SK-N-SH (cell line): ENCODE measurements at regions not wholly inside any gene's neighbourhood (a gene's known extent, or its start where the extent isn't known, plus 50 kb on each side); places are given as distances from the start of the nearest gene placed in this dataset.

Source experiments
- CTCF ChIA-PET: fragments of 300-600, 350-600 bp; formaldehyde crosslinking; extraction: SDS; loops from one replicate; lab custom pipeline; 2021; lab: Yijun Ruan, JAX
- POLR2A ChIA-PET: fragments of 350-600 bp; sonication (Branson Sonifier 250); formaldehyde crosslinking; extraction: SDS; loops from one replicate; lab custom pipeline; 2020; ENCODE audit warnings: antibody characterized with exemption, inconsistent platforms; lab: Yijun Ruan, JAX
- DNase-seq: peaks from one replicate; pipeline ENCODE4 v3.0.0; 2012
- H2AFZ ChIP-seq: fragments of 200-600 bp; sonication (generic); 2 replicates; pipeline ENCODE4 v1.8.1; 2016; ENCODE audit warnings: antibody characterized with exemption, mild to moderate bottlenecking, low read depth
- H3F3A ChIP-seq: fragments of 200-600 bp; sonication (generic); replicated peaks from 2 replicates; pipeline ENCODE3; 2016; ENCODE audit warnings: antibody characterized with exemption, mild to moderate bottlenecking; ENCODE audit not compliant: insufficient read depth
- H3K27ac ChIP-seq, 2 experiments: fragments of 200-500 bp in 1 of 2; fragments of 200-600 bp in 1 of 2; sonication (Bioruptor generic) in 1 of 2; sonication (generic), shearing (Covaris generic) in 1 of 2; 2 replicates each; pipeline versions ENCODE4 v1.5.1 to v1.6.1; 2014 to 2016; ENCODE audit warnings: low read depth in 2 of 2, inconsistent platforms in 1 of 2, low read length in 1 of 2, mild to moderate bottlenecking in 1 of 2, mixed read lengths in 1 of 2
- H3K27me3 ChIP-seq: fragments of 200-600 bp; sonication (generic), shearing (Covaris generic); 2 replicates; pipeline ENCODE4 v1.6.1; 2016; ENCODE audit warnings: mixed run types; ENCODE audit not compliant: insufficient read depth
- H3K36me3 ChIP-seq, 2 experiments: fragments of 200-500 bp in 1 of 2; fragments of 200-600 bp in 1 of 2; sonication (Bioruptor generic) in 1 of 2; sonication (generic) in 1 of 2; replicated peaks in 1 of 2; 2 replicates each; pipeline versions ENCODE3 to v1.5.1; 2014 to 2016; ENCODE audit warnings: low read length in 1 of 2, mild to moderate bottlenecking in 1 of 2; ENCODE audit not compliant: insufficient read depth in 2 of 2, control insufficient read depth in 1 of 2
- H3K4me1 ChIP-seq, 2 experiments: fragments of 200-500 bp in 1 of 2; fragments of 200-600 bp in 1 of 2; sonication (Bioruptor generic) in 1 of 2; sonication (generic), shearing (Covaris generic) in 1 of 2; 2 replicates each; pipeline versions ENCODE4 v1.5.1 to v1.6.1; 2014 to 2016; ENCODE audit warnings: low read depth in 1 of 2, low read length in 1 of 2, mixed run types in 1 of 2; ENCODE audit not compliant: insufficient read depth in 2 of 2, control insufficient read depth in 1 of 2
- H3K4me2 ChIP-seq: fragments of 200-600 bp; sonication (generic), shearing (Covaris generic); 2 replicates; pipeline ENCODE4 v1.6.1; 2017; ENCODE audit warnings: mixed run types
- H3K4me3 ChIP-seq, 2 experiments: fragments of 200-500 bp in 1 of 2; fragments of 200-600 bp in 1 of 2; sonication (Bioruptor generic) in 1 of 2; sonication (generic), shearing (Covaris generic) in 1 of 2; 2 replicates each; pipeline versions ENCODE4 v1.5.1 to v1.8.1; 2014 to 2016; ENCODE audit warnings: low read depth in 2 of 2, inconsistent platforms in 1 of 2, low read length in 1 of 2, mild to moderate bottlenecking in 1 of 2, mixed read lengths in 1 of 2, moderate library complexity in 1 of 2
- H3K79me2 ChIP-seq: fragments of 200-600 bp; sonication (generic); 2 replicates; pipeline ENCODE4 v1.8.1; 2017; ENCODE audit warnings: mild to moderate bottlenecking; ENCODE audit not compliant: insufficient read depth
- H3K9ac ChIP-seq: fragments of 200-600 bp; sonication (generic); 2 replicates; pipeline ENCODE4 v1.6.1; 2017; ENCODE audit warnings: mixed run types
- H3K9me2 ChIP-seq: fragments of 200-600 bp; sonication (generic); 2 replicates; pipeline ENCODE4 v1.6.1; 2017; ENCODE audit warnings: mixed run types
- H3K9me3 ChIP-seq: fragments of 200-600 bp; sonication (generic); 2 replicates; pipeline ENCODE4 v1.6.1; 2017; ENCODE audit warnings: mixed run types, mild to moderate bottlenecking, moderate library complexity
- H4K20me1 ChIP-seq: fragments of 200-600 bp; sonication (generic); 2 replicates; pipeline ENCODE4 v1.6.1; 2017; ENCODE audit warnings: mild to moderate bottlenecking, mixed run types; ENCODE audit not compliant: insufficient read depth
- FOXM1 ChIP-seq: IDR thresholded peaks from 2 replicates; pipeline ENCODE4 v1.4.0; 2012; ENCODE audit warnings: low read depth, mild to moderate bottlenecking
- MXI1 ChIP-seq: IDR thresholded peaks from 2 replicates; pipeline ENCODE4 v1.6.1; 2012; ENCODE audit warnings: mild to moderate bottlenecking, low read depth, low read length, improper control_type of control experiment
- NRF1 ChIP-seq: IDR thresholded peaks from 2 replicates; pipeline ENCODE4 v1.6.1; 2012; ENCODE audit warnings: low read depth, mild to moderate bottlenecking, low read length
- RXRA ChIP-seq: IDR thresholded peaks from 2 replicates; pipeline ENCODE4 v1.4.0; 2012; ENCODE audit warnings: low read depth, mild to moderate bottlenecking, borderline replicate concordance
- SIN3A ChIP-seq: IDR thresholded peaks from 2 replicates; pipeline ENCODE4 v1.6.1; 2012; ENCODE audit warnings: low read depth, mild to moderate bottlenecking, low read length, moderate library complexity, borderline replicate concordance
- SMC3 ChIP-seq: IDR thresholded peaks from 2 replicates; pipeline ENCODE4 v1.6.1; 2012; ENCODE audit warnings: low read depth, low read length, improper control_type of control experiment
- TAF1 ChIP-seq: IDR thresholded peaks from 2 replicates; pipeline ENCODE4 v1.6.1; 2012; ENCODE audit warnings: low read depth, mild to moderate bottlenecking, low read length, moderate library complexity, borderline replicate concordance
- TEAD4 ChIP-seq: IDR thresholded peaks from 2 replicates; pipeline ENCODE4 v1.4.0; 2012; ENCODE audit warnings: mild to moderate bottlenecking, borderline replicate concordance; ENCODE audit not compliant: insufficient read depth
- YY1 ChIP-seq: IDR thresholded peaks from 2 replicates; pipeline ENCODE4 v1.4.0; 2012; ENCODE audit warnings: low read depth, mild to moderate bottlenecking
- WGBS: methylation state at CpG from one replicate; pipeline ENCODE4 v1.1.6; 2017; ENCODE audit warnings: low lambda C conversion rate; 5-methylcytosine and 5-hydroxymethylcytosine counted together
- TF ChIP-seq, protein P1 (sequence below): IDR thresholded peaks from 2 replicates; pipeline ENCODE4 v1.4.0; 2012; ENCODE audit warnings: low read depth, borderline replicate concordance
- TF ChIP-seq, protein P2 (sequence below): fragments of 150-350 bp; IDR thresholded peaks from 2 replicates; pipeline ENCODE4 v1.6.1; 2017; ENCODE audit warnings: antibody characterized with exemption, low read length, low read depth, borderline replicate concordance
- TF ChIP-seq, protein P3 (sequence below): IDR thresholded peaks from 2 replicates; pipeline ENCODE4 v1.4.0; 2012; ENCODE audit warnings: low read depth, borderline replicate concordance
- TF ChIP-seq, protein P4 (sequence below): IDR thresholded peaks from 2 replicates; pipeline ENCODE4 v1.4.0; 2012; ENCODE audit warnings: low read depth
- TF ChIP-seq, protein P5 (sequence below): fragments of 200-600 bp; sonication (generic); IDR thresholded peaks from 2 replicates; pipeline ENCODE4 v1.6.1; 2017; ENCODE audit warnings: antibody characterized with exemption, mild to moderate bottlenecking, moderate library complexity

DNA sequence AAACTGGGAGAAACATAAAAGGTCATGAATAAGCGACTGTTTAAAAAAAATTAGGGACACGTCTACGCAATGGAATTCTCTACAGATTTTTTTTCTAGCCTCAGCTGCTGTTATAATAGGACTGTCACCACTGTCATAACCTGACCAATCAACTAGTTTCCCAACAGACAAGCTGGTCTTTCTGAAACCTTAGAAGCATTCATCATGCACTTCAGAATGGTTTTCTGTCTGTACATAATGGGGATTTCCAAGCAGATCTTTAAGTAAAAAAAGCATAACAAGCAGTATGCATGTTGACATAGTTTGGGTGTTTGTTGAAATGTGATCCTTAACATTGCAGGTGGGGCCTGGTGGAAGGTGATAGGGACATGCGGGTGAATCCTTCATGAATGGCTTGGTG is 58.3 kb upstream of the SEMA6A start:
- Histone ChIP-seq H3K4me2 (no peak overlapping the region), H4K20me1 (no peaks in the 10 kb centered on the region), H3K9ac (no peak overlapping the region), H3K79me2 (no peaks in the 10 kb centered on the region), H3K4me3 (no peak overlapping the region), H3K9me2 (no peaks in the 10 kb centered on the region), H3F3A (no peaks in the 10 kb centered on the region), H3K9me3 (no peaks in the 10 kb centered on the region), H2AFZ (no peak overlapping the region), H3K27me3 (no peaks in the 10 kb centered on the region), H3K4me1 (no peaks in the 10 kb centered on the region), H3K36me3 (no peaks in the 10 kb centered on the region), H3K27ac (no peak overlapping the region)
- CTCF ChIA-PET, result no interaction called here
- POLR2A ChIA-PET, result no interaction called here
- no peak for DNase-seq
- TF ChIP-seq TEAD4, result no peak
- no peak for TF ChIP-seq RXRA
- TF ChIP-seq TAF1, result no peak
- TF ChIP-seq, protein P1, sequence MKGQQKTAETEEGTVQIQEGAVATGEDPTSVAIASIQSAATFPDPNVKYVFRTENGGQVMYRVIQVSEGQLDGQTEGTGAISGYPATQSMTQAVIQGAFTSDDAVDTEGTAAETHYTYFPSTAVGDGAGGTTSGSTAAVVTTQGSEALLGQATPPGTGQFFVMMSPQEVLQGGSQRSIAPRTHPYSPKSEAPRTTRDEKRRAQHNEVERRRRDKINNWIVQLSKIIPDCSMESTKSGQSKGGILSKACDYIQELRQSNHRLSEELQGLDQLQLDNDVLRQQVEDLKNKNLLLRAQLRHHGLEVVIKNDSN, result no peak
- no peak for TF ChIP-seq MXI1
- no peak for TF ChIP-seq NRF1
- TF ChIP-seq, protein P2, sequence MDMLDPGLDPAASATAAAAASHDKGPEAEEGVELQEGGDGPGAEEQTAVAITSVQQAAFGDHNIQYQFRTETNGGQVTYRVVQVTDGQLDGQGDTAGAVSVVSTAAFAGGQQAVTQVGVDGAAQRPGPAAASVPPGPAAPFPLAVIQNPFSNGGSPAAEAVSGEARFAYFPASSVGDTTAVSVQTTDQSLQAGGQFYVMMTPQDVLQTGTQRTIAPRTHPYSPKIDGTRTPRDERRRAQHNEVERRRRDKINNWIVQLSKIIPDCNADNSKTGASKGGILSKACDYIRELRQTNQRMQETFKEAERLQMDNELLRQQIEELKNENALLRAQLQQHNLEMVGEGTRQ, result no peak
- TF ChIP-seq SIN3A, result no peak
- TF ChIP-seq, protein P3, sequence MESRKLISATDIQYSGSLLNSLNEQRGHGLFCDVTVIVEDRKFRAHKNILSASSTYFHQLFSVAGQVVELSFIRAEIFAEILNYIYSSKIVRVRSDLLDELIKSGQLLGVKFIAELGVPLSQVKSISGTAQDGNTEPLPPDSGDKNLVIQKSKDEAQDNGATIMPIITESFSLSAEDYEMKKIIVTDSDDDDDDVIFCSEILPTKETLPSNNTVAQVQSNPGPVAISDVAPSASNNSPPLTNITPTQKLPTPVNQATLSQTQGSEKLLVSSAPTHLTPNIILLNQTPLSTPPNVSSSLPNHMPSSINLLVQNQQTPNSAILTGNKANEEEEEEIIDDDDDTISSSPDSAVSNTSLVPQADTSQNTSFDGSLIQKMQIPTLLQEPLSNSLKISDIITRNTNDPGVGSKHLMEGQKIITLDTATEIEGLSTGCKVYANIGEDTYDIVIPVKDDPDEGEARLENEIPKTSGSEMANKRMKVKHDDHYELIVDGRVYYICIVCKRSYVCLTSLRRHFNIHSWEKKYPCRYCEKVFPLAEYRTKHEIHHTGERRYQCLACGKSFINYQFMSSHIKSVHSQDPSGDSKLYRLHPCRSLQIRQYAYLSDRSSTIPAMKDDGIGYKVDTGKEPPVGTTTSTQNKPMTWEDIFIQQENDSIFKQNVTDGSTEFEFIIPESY, result no peak
- no peak for TF ChIP-seq SMC3
- TF ChIP-seq, protein P4, sequence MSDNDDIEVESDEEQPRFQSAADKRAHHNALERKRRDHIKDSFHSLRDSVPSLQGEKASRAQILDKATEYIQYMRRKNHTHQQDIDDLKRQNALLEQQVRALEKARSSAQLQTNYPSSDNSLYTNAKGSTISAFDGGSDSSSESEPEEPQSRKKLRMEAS, result no peak
- no peak for TF ChIP-seq FOXM1
- TF ChIP-seq, protein P5, sequence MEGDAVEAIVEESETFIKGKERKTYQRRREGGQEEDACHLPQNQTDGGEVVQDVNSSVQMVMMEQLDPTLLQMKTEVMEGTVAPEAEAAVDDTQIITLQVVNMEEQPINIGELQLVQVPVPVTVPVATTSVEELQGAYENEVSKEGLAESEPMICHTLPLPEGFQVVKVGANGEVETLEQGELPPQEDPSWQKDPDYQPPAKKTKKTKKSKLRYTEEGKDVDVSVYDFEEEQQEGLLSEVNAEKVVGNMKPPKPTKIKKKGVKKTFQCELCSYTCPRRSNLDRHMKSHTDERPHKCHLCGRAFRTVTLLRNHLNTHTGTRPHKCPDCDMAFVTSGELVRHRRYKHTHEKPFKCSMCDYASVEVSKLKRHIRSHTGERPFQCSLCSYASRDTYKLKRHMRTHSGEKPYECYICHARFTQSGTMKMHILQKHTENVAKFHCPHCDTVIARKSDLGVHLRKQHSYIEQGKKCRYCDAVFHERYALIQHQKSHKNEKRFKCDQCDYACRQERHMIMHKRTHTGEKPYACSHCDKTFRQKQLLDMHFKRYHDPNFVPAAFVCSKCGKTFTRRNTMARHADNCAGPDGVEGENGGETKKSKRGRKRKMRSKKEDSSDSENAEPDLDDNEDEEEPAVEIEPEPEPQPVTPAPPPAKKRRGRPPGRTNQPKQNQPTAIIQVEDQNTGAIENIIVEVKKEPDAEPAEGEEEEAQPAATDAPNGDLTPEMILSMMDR, result no peak
- TF ChIP-seq YY1, result no peak
- WGBS, result 71% methylated on average over 4 of the region's 4 CpGs
